ENCODE measurements at regions not wholly inside any gene's neighbourhood (a gene's known extent, or its start where the extent isn't known, plus 50 kb on each side); places are given as distances from the start of the nearest gene placed in this dataset.

DNA sequence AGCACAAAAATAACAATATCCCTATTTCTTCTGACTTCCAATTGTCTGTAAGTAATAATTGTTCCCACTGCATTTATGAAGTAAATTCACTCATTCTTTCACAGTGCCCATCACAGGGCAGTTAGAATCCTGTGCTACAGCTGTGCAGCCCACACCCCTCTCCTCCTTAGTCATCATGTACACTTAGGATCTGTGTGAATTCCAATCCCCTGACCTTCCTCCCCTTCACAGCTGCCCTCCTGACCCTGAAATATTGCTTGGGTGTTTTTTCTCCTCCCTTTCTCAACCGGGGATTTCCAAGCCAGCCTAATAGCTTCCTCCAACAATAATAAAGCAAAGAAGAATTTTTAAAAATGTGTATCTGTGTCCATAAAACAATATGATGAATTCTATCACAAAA lies 91.5 kb upstream of the BEND6 start:
- no peak for DNase-seq (ENCODE audit: low read depth)

GRCh38 chr6:56862415-56863175 lies 92.3 kb upstream of the BEND6 start:
- DNase-seq (ENCODE audit: low read depth) = no peak

DNA sequence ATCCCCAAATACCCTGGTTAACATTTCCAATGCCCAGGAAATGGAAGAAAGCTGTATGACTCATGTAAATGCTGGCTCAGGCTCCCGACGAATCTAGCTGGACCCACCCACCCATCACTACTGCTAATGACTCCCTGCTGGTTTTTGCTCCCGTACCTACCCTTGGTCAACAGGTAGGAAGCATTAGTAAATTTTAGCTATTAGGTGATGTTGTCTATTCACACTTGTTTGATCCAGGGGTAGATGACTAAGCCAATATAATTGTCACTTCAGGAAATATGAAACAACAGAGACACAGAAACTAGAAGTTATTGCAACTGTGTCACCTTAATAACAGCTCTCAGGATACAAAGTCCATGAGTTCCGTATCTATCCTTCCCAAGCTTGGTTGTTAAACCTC lies 94.4 kb upstream of the BEND6 start:
- no peak for DNase-seq (ENCODE audit: low read depth)

DNA sequence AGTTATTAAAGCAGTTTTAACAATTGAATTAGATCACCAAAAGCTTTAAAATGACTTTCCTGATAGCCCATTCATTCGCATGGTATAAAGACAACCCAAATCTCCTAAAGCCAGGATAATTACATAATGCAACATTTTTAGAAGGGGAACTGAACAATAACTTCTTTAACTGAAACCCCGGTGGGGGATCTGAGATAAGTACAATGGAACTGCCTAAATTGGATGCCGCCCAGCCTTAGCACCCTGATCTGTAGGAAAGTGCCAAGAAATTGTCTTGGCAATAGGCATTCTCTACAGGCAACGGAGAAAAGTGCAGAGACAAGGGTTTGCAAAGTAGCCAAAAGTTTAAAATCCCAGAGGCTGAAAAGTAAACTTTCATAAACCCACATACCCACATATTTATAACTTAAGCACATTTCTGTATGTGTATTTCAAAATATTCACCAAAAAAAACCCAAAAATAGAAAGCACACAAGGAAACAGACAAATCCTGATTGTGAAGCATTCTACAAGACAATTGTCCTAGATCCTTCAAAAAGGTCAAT lies 98.8 kb upstream of the BEND6 start:
- no peak for DNase-seq (ENCODE audit: low read depth)

DNA sequence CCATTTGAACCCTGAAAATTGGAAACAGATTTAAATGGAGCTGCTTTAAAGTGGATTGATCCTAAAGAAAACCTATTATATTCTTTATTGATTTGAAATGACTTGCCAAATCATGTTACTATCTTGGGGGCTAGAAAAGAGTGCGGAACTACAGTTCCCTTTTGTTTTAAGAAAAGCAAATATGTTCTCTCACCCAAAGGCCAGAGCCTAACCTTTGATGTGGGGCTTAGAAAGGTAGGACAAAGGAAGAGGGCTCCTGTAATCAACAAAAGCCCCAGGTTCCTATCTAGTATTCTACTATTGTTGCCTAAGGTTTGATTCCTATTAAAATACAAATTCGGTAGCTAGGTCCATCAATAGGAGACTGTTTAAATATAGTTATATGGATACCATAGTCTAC lies 100.8 kb upstream of the BEND6 start:
- no peak for DNase-seq (ENCODE audit: low read depth)

- no peak for DNase-seq (ENCODE audit: low read depth)
Observed at GRCh38 chr6:56853541-56853940, 101.4 kb upstream of the BEND6 start.

GRCh38 chr6:56852260-56853010 lies 102.5 kb upstream of the BEND6 start:
- DNase-seq (ENCODE audit: low read depth) = no peak

GRCh38 chr6:56851541-56852259 lies 103.2 kb upstream of the BEND6 start:
- no peak for DNase-seq (ENCODE audit: low read depth)

DNA sequence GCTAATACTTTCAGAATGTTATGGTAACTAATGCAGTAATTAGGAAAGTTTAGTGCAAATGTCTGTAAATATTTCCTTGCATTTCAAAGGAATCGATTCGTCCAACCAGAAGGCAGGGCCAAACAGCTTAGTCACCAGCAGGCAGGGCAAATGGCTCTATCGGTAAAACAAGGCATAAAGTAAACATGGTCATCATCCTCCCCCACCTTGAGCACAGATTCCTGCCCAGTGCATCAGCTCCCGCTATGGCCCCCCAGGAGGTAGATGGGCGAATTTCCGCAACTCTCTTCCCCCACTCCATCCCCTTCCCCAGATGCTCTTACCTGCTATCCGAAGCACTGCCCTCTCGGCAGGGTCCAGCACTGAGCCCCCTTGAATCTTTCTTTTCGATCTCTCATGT lies 103.8 kb upstream of the BEND6 start:
- DNase-seq (ENCODE audit: low read depth) = no peak

- DNase-seq (ENCODE audit: low read depth) = no peak
Observed at GRCh38 chr6:56850626-56851025, 104.3 kb upstream of the BEND6 start.

GRCh38 chr6:56849896-56850295 lies 105.0 kb upstream of the BEND6 start:
- DNase-seq (ENCODE audit: low read depth) = no peak

- no peak for DNase-seq (ENCODE audit: low read depth)
Observed at GRCh38 chr6:56848105-56848504, 106.8 kb upstream of the BEND6 start.

- no peak for DNase-seq (ENCODE audit: low read depth)
Observed at GRCh38 chr6:56845032-56845431, 109.9 kb upstream of the BEND6 start.

GRCh38 chr6:56843476-56844349 lies 111.2 kb upstream of the BEND6 start:
- DNase-seq (ENCODE audit: low read depth) = peak; percentile 46

GRCh38 chr6:56842686-56843475 lies 112.0 kb upstream of the BEND6 start:
- DNase-seq (ENCODE audit: low read depth) = no peak

GRCh38 chr6:56841751-56842150 lies 113.2 kb upstream of the BEND6 start:
- no peak for DNase-seq (ENCODE audit: low read depth)

DNA sequence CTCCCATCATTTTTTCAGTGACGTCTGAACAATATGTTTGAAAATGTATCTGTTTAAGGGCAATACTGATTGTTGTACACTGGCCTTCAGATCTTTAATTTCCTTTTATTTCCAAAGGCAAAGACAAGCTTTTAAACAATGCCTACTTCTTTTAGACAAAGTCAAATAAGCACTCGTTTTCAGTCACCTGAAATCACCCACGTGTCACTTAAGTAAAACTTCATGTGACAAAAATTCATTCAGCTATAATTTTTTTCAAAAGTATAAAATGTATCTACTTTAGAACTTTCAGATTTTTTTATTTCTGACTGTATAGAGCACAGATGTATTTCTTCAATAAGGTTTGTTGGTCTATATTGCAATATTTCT lies 113.5 kb upstream of the BEND6 start:
- DNase-seq (ENCODE audit: low read depth) = no peak

GRCh38 chr6:56840467-56841380 lies 114.2 kb upstream of the BEND6 start:
- no peak for DNase-seq (ENCODE audit: low read depth)

GRCh38 chr6:56839533-56840183 lies 115.2 kb upstream of the BEND6 start:
- no peak for DNase-seq (ENCODE audit: low read depth)

Data from T follicular helper cell (primary cell).